GM19239 (cell line): ENCODE measurements at regions not wholly inside any gene's neighbourhood (a gene's known extent, or its start where the extent isn't known, plus 50 kb on each side); places are given as distances from the start of the nearest gene placed in this dataset.
"Not testable (repeated sequence)": the region's sequence is repeated elsewhere in the genome, so short reads cannot be mapped to it uniquely, and the experiment has no call there.

Experiments used
- DNase-seq: peaks from one replicate; pipeline ENCODE4 v3.0.0; 2011; ENCODE audit warnings: low spot score; ENCODE audit not compliant: insufficient read length
- FAIRE-seq: peaks from 2 replicates; lab custom pipeline; 2011; peaks lifted over from hg19 to GRCh38; lab: Jason Lieb, UNC

DNA sequence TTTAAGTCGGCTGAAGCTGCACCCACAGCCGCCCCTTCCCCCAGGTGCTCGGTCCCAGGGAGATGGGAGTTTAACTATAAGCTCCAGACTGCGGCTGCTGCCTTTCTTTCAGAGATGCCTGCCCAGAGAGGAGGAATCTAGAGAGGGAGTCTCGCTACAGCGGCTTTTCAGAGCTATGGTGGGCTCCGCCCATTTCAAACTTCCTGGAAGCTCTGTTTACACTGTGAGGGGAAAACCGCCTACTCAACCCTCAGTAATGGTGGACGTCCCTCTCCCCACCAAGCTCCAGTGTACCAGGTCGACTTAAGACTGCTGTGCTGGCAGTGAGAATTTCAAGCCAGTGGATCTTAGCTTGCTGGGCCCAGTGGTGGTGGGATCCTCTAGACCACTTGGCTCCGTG, 135.4 kb downstream of the CXCL12 start:
- FAIRE-seq (no peak), DNase-seq (no peak)

DNA sequence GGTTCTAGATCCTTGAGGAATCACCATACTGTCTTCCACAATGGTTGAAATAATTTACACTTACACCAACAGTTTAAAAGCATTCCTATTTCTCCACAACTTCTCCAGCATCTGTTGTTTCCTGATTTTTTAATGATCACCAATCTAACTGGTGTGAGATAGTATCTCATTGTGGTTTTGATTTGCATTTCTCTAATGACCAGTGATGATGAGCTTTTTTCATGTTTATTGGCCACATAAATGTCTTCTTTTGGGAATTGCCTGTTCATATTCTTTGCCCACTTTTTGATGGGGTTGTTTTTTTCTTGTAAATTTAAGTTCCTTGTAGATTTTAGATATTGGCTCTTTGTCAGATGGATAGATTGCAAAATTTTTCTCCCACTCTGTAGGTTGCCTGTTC, 138.2 kb downstream of the CXCL12 start:
- not testable (repeated sequence) for DNase-seq, FAIRE-seq

- FAIRE-seq, DNase-seq: not testable (repeated sequence)
These were observed 138.6 kb downstream of the CXCL12 start for GRCh38 chr10:44246287-44246686.

GRCh38 chr10:44245601-44245938, 139.3 kb downstream of the CXCL12 start:
- FAIRE-seq (no peak), DNase-seq (no peak)

DNA sequence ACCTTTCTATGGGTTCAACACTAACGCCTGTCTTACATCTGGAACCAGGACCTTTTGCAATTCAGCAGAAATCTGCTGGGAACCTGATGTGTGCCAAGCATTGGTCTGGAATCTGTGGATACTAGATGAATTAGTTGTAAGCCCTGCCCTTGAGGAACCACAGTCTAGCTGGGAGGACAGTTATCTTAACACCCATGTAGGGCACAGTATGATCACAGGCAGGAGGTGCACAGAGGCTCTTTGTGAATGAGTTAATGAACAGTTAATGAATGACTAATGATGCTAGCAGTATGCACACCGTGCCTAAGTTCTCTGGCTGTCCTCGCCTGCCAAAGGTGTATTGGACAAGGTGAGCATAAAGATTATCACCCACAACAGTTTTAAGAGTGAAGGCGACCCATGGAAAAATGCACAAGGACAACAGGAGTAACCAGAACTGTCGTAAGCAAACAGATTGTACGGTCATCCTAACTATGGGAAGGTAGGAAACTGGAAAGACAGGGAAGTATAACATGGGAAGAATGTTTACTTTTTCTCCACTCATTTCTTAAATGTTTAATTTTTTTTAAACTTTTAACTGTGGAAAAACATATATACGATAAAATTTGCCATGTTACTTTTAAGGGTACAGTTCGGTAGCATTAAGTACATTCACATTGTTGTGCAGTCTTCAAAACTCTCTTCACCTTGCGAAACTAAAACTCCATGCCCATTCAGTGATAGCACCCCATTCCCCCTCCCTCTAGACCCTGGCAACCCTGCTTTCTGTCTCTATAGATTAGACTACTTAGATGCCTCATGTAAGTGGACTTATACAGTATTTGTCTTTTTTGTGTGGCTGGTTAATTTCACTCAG, 139.9 kb downstream of the CXCL12 start:
- FAIRE-seq = no peak
- no peak for DNase-seq

DNA sequence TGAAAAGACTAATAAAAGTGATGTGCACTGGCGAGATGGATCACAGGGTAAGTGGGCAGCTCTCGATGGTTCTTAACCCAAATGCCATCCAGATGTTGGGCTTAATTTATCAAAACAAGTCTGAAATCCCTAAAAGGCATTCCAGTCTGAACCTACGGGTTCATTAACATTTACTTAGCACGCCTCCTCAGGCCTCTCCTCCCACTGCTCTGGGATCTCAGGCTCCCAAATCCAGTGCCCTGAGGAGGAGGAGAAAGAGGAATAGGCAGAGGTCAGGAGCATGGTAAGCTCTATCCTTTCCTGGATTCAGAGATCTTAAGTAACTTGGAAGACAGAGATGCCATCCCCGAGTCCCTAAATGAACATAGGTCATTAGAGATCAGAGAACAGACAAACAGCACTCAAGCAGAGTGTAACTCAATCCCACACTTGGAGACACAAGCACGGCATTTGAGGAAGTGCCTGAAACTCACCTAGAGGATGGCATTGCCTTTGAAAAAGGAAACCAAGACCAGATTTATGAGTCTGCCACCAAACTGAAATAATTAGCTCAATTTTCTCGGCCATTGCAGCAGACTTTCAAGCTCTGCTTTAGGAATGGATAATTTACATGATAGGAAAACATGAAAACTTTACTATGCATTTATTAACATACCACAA, 140.9 kb downstream of the CXCL12 start:
- FAIRE-seq (no peak), DNase-seq (no peak)

DNA sequence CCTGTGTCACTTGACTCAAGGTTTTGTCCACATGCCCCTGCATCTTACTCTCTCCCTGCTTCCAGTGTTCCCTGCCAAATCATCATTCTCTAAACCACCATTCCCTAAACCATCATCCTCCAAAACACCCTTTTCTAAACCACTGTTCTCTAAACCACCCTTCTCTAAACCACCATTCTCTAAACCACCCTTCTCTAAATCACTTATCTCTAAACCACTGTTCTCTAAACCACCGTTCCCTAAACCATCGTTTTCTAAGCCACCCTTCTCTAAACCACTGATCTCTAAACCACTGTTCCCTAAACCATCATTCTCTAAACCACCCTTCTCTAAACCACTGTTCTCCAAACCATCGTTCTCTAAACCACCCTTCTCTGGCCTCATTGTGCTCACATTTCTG, 142.1 kb downstream of the CXCL12 start:
- FAIRE-seq (no peak), DNase-seq (no peak)

- DNase-seq (no peak), FAIRE-seq (no peak)
These were observed 142.8 kb downstream of the CXCL12 start for GRCh38 chr10:44242091-44242490.

GRCh38 chr10:44240584-44241205, 144.2 kb downstream of the CXCL12 start:
- no peak for FAIRE-seq

DNA sequence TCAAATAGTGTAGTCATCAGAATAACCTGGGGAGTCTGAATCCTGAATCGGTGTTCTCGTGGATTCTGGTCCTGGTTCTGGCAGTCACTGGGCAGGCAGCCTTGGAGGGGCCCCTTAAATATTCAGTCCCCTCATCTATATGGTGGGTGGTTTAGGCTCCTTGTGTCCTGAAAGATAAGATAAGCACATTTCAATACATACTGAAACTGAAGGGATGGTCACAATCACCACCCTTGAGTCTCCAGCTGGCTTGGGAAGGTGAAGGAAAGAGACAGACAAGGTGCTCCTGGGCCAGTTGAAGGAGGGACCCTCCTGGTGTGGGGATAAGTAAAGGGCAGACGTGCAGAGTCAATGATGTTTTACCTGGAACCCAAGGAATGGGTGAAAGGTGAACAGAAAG, 146.7 kb downstream of the CXCL12 start:
- DNase-seq = no peak
- FAIRE-seq = no peak

More at GRCh38 chr10:44240584-44241205, 144.2 kb downstream of the CXCL12 start:
- DNase-seq = no peak

- DNase-seq (no peak), FAIRE-seq (no peak)
These were observed 147.4 kb downstream of the CXCL12 start for GRCh38 chr10:44237364-44238049.

- DNase-seq (no peak), FAIRE-seq (no peak)
These were observed 149.5 kb downstream of the CXCL12 start for GRCh38 chr10:44235363-44235762.

DNA sequence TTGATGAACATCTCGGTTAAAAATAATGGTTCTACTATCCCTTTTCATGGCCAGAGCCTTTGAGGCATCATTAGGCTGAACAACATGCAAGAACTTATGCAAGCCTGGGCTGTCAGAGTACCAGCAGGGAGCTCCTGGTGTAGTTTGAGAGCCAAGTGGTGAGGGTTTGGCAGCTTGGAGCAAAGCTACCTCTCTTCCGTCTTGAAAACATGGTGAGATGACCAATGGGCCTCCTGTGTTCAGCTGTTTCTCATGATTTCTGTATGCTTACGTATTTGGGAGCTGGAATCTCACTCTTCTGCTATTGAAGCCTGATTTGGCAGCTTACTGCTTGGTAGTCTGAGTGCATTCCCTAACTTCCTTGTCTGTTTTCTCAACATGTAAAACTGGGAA, 150.4 kb downstream of the CXCL12 start:
- FAIRE-seq (no peak), DNase-seq (no peak)

DNA sequence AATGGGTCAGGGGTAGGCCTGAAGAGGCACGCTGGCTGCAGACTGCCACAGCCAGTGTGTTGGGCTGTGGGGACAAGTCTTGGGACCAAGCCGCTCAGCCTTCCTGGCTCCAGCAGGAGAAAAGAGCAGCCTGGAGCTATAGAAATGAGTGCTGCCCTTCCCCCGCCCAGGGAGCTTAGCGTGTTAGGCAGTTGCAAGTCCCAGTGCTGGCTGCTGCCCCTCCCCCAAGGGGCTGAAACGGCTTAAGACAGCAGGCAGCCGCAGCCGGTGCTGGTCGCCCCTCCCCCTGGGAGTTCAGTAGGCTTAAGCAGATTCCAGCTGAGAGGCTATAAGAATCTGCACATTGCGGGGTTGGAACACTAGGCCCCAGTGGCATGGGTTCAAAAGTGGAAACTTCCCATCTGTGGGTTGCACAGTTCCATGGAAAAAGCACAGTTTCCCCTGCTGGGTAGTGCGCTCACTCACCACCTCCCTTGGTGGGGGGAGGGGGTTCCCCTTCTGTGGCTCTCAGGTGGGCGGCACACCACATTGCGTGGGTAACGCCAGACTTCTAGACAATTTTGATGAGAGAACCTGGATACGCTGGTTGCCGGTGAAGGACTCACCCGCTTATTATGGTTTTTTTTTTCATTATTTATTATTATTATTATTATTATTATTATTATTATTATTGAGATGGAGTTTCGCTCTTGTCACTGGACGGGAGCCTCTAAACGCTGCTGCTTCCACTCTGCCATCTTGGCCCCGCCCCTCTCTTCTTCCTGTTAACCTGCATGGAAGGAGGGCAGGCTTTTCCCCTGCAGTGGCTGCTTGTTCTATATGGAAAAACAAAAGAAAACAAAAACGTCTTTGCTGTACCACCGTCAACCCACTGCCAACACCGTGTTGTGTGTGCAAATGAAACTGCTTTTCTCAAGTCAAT, 151.1 kb downstream of the CXCL12 start:
- DNase-seq = no peak
- FAIRE-seq = no peak

DNA sequence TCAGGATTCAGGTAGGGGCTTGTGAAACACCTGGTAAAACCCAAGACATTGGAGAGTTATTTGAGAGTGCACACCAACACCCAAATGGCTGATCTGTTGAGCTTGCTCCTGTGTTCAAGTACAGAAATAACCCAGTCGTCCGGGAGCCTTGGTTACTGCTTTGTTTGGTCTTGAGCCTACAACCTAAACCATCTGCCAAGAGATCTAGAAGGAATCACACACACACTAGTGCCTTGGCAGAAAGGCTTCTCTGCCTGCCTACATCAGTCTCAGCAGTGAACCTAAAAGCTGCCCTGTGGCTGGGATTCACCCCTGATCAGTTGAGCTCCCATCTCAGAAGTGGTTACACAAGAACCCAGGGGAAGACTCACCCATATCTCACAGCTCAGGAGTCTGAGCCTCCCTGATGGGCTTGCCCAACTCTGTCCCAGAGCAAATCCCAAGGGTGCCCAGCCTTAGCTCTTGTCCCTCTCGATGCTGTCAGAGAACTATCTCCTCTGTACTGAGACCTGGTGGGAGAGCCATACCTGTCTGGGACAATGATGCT, 167.6 kb downstream of the CXCL12 start:
- no peak for DNase-seq

GRCh38 chr10:44216073-44216472, 168.8 kb downstream of the CXCL12 start:
- no peak for DNase-seq
- FAIRE-seq = no peak

More for the DNA sequence above, 167.6 kb downstream of the CXCL12 start:
- FAIRE-seq = peak; percentile 42

DNA sequence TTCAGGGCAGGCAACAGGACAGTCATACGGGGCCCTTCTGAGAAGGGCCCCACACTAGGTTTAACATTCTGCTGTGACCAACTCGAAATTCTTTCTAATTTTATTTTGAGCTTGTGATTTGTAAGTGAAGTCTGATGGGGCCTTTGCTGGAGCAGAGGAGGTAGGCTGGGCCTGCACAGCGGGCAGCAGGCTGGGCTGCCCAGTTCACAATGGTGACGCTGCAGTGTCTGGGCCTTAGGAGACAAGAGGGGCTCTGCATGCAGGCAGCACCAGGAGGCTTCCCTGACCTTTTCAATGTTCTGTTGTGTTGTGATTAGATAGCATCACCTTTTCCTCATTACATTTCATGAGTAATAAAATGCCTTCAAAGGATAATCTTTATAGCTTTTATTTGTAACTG, 175.1 kb downstream of the CXCL12 start:
- FAIRE-seq = no peak
- DNase-seq = no peak

DNA sequence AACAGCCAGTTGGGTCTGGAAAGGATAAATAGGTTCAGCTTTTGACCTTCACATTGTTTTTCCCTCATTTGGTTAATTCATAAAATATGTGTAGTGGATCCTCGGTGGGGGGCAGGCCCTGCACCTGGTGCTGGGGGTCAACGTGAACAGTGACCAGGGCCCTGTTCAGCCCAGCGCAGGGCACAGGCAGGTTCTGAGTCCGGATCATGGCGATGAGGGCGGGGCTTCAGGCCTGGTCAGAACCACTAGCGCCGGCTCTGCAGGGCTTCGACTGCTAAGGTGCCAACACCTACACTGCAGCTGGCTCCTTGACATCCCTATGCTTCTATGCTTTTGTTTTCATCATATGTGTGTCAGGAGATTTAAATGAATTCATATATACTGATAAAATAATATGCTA, 177.7 kb downstream of the CXCL12 start:
- FAIRE-seq = no peak
- no peak for DNase-seq

DNA sequence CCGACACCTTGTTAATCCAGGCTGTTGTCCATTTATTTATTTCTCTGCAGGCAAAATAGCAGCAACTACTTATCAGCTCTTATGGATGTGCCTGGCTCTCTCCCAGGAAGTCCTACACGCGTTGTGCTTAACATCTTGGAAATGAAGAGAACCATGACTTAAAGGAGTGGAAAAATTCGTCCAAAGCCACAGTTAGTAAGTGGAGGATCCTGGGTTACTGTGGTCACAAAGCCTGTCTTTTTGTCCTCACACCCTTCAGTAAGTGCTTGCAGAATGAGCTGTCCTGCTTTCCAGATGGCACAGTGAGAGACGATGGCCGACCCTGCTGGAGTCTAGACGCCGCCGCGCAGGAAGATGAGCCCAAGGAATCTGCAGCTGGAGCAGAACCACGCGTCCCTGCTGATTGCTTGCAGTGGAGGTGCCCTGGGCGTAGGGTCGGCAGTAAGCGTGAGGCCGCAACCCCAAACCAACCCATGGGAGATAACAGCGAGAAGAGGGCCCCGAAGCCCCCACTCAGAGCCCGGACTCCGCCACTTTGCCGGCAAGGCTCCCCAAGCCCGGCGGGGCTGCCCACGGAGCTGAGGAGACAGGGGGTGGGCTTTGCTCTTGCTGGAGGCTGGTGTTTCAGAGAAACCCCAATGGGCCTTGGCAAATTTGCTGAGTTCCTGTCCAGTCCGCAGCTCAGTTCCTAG, 178.6 kb downstream of the CXCL12 start:
- no peak for FAIRE-seq
- no peak for DNase-seq
